AG04450 (cell line): ENCODE measurements at regions not wholly inside any gene's neighbourhood (a gene's known extent, or its start where the extent isn't known, plus 50 kb on each side); places are given as distances from the start of the nearest gene placed in this dataset.

Experiments
- CTCF ChIA-PET: fragments of 300-600, 350-600 bp; formaldehyde crosslinking; extraction: SDS; loops from one replicate; lab custom pipeline; 2022; ENCODE audit warnings: antibody characterized with exemption, inconsistent platforms; lab: Charles Lee
- POLR2A ChIA-PET: fragments of 350-600 bp; formaldehyde crosslinking; extraction: SDS; loops from one replicate; lab custom pipeline; 2021; ENCODE audit warnings: antibody characterized with exemption, inconsistent platforms; lab: Yijun Ruan, JAX
- DNase-seq: peaks from one replicate; pipeline ENCODE4 v3.0.0-alpha.2; 2011; ENCODE audit warnings: low read depth, low spot score
- H3K27ac ChIP-seq: one replicate; pipeline ENCODE4 v1.5.1; 2012; ENCODE audit warnings: low read depth, low read length, control low read depth
- H3K27me3 ChIP-seq: one replicate; pipeline ENCODE4 v1.6.0; 2012; ENCODE audit warnings: low read length; ENCODE audit not compliant: control insufficient read depth, insufficient read depth
- H3K4me3 ChIP-seq: 2 replicates; pipeline ENCODE4 v1.5.1; 2011; ENCODE audit warnings: mild to moderate bottlenecking, low read depth, low read length, control low read depth
- H3K9me3 ChIP-seq: 2 replicates; pipeline ENCODE4 v1.5.1; 2012; ENCODE audit warnings: low read length; ENCODE audit not compliant: control insufficient read depth, insufficient read depth
- CTCF ChIP-seq: IDR thresholded peaks from 2 replicates; pipeline ENCODE4 v1.5.1; 2011; ENCODE audit warnings: low read depth, low read length, control low read depth, inconsistent platforms

GRCh38 chr3:81898336-81898735, 136.9 kb upstream of the GBE1 start:
- no peak for TF ChIP-seq CTCF
- ChIA-PET CTCF (interaction anchor here (0.9 to 4.4 kb wide), 2 partner anchors 12 to 408 kb away, joined by 4 to 46 read pairs; no protein-coding TSS in a partner anchor), POLR2A (no interaction called here)
- H3K27me3 ChIP-seq = no peaks in the 10 kb centered on the region
- no peak for DNase-seq
- H3K9me3 ChIP-seq = no peaks in the 10 kb centered on the region
- H3K4me3 ChIP-seq = no peak overlapping the region
- no peak overlapping the region for H3K27ac ChIP-seq

GRCh38 chr3:81894598-81894997, 133.2 kb upstream of the GBE1 start:
- Histone ChIP-seq H3K27me3 (no peaks in the 10 kb centered on the region), H3K9me3 (no peaks in the 10 kb centered on the region), H3K27ac (no peak overlapping the region), H3K4me3 (no peak overlapping the region)
- ChIA-PET CTCF (interaction anchor here (1.3 kb wide), 1 partner anchor 15 kb away, joined by 6 read pairs; no protein-coding TSS in a partner anchor), POLR2A (no interaction called here)
- DNase-seq = no peak
- no peak for TF ChIP-seq CTCF

- no peak for DNase-seq
- ChIA-PET POLR2A (no interaction called here), CTCF (interaction anchor here (0.9 kb wide), 1 partner anchor 20 kb away, joined by 3 read pairs; no protein-coding TSS in a partner anchor)
- Histone ChIP-seq H3K27me3 (no peaks in the 10 kb centered on the region), H3K9me3 (no peaks in the 10 kb centered on the region), H3K27ac (no peak overlapping the region), H3K4me3 (no peak overlapping the region)
- TF ChIP-seq CTCF = no peak
These were observed 129.8 kb upstream of the GBE1 start for GRCh38 chr3:81891055-81891895.

- no peak for TF ChIP-seq CTCF
- no peaks in the 10 kb centered on the region for H3K27me3 ChIP-seq
- ChIA-PET POLR2A (no interaction called here), CTCF (interaction anchor here (0.9 to 1.7 kb wide), 4 partner anchors 21 to 398 kb away, joined by 4 to 9 read pairs (median 4); no protein-coding TSS in a partner anchor)
- DNase-seq = no peak
- no peak overlapping the region for H3K4me3 ChIP-seq
- no peak overlapping the region for H3K27ac ChIP-seq
- no peaks in the 10 kb centered on the region for H3K9me3 ChIP-seq
These were observed 127.6 kb upstream of the GBE1 start for GRCh38 chr3:81888914-81889557.

- no peak for TF ChIP-seq CTCF
- ChIA-PET CTCF (no interaction called here), POLR2A (no interaction called here)
- Histone ChIP-seq H3K4me3 (no peak overlapping the region), H3K9me3 (no peaks in the 10 kb centered on the region), H3K27ac (no peak overlapping the region), H3K27me3 (no peaks in the 10 kb centered on the region)
- no peak for DNase-seq
These were observed 126.0 kb upstream of the GBE1 start for GRCh38 chr3:81887448-81887847.
